Activated naive CD8-positive, alpha-beta T cell treated with anti-CD3 and anti-CD28 coated beads for 36 hours (primary cell): ENCODE measurements at regions not wholly inside any gene's neighbourhood (a gene's known extent, or its start where the extent isn't known, plus 50 kb on each side); places are given as distances from the start of the nearest gene placed in this dataset.

Experiments used
- DNase-seq: peaks from one replicate; pipeline ENCODE4 v3.0.0; 2021
- H3K27ac Mint-ChIP-seq: one replicate; pipeline ENCODE4 v1.8.0; 2022; ENCODE audit warnings: mild to moderate bottlenecking, moderate library complexity, mixed read lengths
- H3K27me3 Mint-ChIP-seq: one replicate; pipeline ENCODE4 v1.8.0; 2022; ENCODE audit warnings: mild to moderate bottlenecking, mixed read lengths
- H3K36me3 Mint-ChIP-seq: one replicate; pipeline ENCODE4 v1.8.0; 2021; ENCODE audit warnings: mild to moderate bottlenecking, mixed read lengths
- H3K4me1 Mint-ChIP-seq: one replicate; pipeline ENCODE4 v1.8.0; 2021; ENCODE audit warnings: mixed read lengths
- H3K4me3 Mint-ChIP-seq: one replicate; pipeline ENCODE4 v1.8.0; 2022; ENCODE audit warnings: mild to moderate bottlenecking, moderate library complexity, mixed read lengths
- H3K9me3 Mint-ChIP-seq: one replicate; pipeline ENCODE4 v1.8.0; 2022; ENCODE audit warnings: mixed read lengths

DNA sequence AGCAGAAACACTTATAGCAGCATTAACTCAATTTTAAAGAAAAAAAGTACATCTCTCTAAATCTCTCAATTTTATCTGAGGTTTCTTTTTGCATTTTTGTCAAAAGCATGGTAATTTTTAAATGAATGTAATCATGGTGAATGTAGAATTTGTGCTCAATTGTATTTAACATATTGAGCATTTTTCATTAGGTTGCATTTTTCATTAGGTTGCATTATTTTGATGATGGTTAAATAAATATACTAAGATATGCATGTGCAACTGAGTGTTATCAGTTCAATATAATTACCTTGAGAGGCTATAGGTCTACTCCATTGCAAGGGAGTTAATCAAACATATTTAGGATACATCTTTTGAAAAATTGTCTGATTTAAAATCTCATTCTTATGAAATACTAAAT lies 355.1 kb upstream of the SPTLC3 start:
- Mint-ChIP-seq H3K4me1 (no peaks in the 10 kb centered on the region), H3K27me3 (no peaks in the 10 kb centered on the region), H3K36me3 (no peaks in the 10 kb centered on the region), H3K9me3 (peaks cover 4% of the 10 kb centered on the region), H3K27ac (no peak overlapping the region), H3K4me3 (no peak overlapping the region)
- DNase-seq = no peak

DNA sequence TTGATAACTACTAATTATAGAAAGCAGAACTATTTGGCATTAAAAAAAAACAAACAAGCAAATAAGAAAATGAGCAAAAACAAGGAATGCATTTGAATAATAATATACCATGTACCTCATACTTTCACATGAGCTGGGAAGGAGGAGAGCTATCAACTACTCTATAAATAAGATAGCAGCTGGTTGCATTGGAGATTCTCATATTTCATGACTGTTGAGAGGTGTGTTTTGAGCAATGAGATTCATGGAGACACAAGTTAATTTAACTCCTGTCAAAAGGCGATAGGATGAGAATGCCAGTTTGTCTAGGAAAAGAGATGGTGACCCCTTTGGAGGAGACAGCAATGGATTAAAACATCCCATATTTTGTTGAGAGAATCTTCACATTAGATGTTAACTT lies 348.8 kb upstream of the SPTLC3 start:
- Mint-ChIP-seq H3K36me3 (no peaks in the 10 kb centered on the region), H3K4me3 (no peak overlapping the region), H3K27ac (no peak overlapping the region), H3K27me3 (no peaks in the 10 kb centered on the region), H3K9me3 (peaks cover 12% of the 10 kb centered on the region), H3K4me1 (no peaks in the 10 kb centered on the region)
- no peak for DNase-seq

DNA sequence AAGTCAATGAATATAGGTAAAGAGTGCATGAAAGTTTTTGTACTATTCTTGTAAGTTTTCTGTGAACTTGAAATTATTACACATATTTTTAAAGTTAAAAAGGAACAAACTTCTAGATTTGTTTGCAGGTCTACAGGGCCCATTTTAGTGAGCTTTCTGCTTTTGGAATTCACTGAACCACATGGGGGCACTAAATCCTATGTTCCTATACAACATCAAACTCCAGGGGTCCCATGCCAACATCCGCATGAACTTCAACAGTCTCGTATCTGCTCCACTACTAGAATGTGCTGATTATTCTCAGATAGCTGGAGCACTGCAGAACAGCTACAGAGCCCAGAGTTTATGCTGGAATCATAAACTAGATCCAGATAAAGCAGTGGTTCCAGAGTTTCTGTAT lies 347.9 kb upstream of the SPTLC3 start:
- Mint-ChIP-seq H3K4me3 (no peak overlapping the region), H3K9me3 (peaks cover 15% of the 10 kb centered on the region), H3K36me3 (no peaks in the 10 kb centered on the region), H3K4me1 (no peaks in the 10 kb centered on the region), H3K27me3 (no peaks in the 10 kb centered on the region), H3K27ac (no peak overlapping the region)
- DNase-seq = no peak

DNA sequence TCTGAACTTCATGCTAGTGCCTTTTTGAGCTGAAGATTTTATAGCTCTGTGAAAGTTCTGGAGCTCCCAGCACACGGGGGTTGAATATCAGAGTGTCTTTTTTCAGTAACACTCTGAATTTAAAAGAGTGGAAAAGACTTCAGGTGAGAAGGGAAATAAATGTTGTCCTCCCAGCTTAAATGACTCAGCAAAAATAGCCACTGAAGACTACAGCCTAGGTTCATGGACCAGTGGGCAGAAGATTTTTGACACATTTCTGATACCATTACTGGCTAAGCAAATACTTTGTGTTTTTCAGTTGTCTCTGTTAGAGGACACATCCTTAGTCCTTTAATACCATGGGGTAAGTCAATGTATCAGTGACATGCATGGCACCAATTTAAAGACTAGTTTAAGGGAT lies 338.5 kb upstream of the SPTLC3 start:
- no peaks in the 10 kb centered on the region for H3K4me1 Mint-ChIP-seq
- peaks cover 9% of the 10 kb centered on the region for H3K9me3 Mint-ChIP-seq
- H3K27me3 Mint-ChIP-seq = no peaks in the 10 kb centered on the region
- DNase-seq = no peak
- H3K4me3 Mint-ChIP-seq = no peak overlapping the region
- no peaks in the 10 kb centered on the region for H3K36me3 Mint-ChIP-seq
- H3K27ac Mint-ChIP-seq = no peak overlapping the region

DNA sequence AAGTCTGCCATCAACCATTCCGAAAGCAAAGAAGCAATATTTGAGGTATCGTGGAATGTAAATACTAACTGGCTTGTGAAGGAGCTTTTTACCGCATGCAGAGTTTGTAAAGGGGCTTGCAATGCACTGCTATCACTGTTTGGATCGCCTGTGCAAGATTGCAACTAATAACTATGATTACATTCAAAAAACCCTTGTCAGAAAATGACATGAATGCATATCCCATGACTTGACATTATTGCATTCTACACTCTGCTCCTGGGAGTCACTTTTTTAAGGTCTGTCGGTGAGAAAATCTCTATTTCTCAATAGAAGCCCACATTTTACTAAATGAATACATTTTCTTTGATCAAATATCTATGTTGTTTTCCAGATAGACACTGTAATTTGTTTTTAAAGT lies 335.4 kb upstream of the SPTLC3 start:
- peaks cover 9% of the 10 kb centered on the region for H3K9me3 Mint-ChIP-seq
- no peaks in the 10 kb centered on the region for H3K27me3 Mint-ChIP-seq
- DNase-seq = no peak
- H3K27ac Mint-ChIP-seq = no peak overlapping the region
- H3K4me3 Mint-ChIP-seq = no peak overlapping the region
- H3K4me1 Mint-ChIP-seq = no peaks in the 10 kb centered on the region
- H3K36me3 Mint-ChIP-seq = no peaks in the 10 kb centered on the region

DNA sequence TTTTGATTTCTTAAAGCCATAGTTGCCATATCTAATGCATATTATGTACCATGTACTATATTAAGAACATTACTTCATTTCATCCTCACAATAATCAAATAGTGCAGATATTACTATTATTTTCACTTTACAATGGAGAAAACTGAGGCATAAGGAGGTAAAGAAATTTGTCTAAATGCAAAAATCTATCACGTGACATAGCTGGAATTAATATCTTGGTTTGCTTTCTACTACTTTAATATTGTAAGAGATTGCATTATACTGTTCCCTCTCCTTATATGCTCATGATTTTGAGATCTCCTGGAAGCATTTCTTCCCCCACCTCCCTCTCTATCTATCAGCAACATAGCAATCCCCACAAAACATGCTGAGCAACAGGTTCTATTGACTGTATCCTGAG lies 330.8 kb upstream of the SPTLC3 start:
- H3K9me3 Mint-ChIP-seq = no peaks in the 10 kb centered on the region
- DNase-seq = no peak
- H3K4me1 Mint-ChIP-seq = no peaks in the 10 kb centered on the region
- H3K36me3 Mint-ChIP-seq = no peaks in the 10 kb centered on the region
- H3K27me3 Mint-ChIP-seq = no peaks in the 10 kb centered on the region
- H3K27ac Mint-ChIP-seq = no peak overlapping the region
- H3K4me3 Mint-ChIP-seq = no peak overlapping the region

DNA sequence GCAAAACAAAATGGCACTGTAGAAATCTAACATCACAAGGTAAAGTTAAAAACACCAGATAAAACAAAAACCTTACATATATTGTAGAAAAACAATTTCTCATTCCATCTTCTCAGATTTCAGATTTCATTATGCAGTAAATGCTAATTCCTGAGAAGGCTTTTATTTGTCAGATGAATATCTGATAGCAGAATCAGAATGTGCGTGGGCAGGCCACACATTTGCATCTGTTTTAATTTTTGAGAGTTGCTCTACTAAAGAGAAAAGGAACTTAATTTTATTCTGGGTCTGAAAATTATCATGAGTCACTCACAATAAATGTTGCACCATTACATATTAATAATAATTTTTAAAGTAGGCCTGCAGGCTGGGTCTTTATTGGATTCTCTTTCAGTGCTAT lies 329.3 kb upstream of the SPTLC3 start:
- no peak for DNase-seq
- Mint-ChIP-seq H3K4me1 (no peaks in the 10 kb centered on the region), H3K9me3 (no peaks in the 10 kb centered on the region), H3K4me3 (no peak overlapping the region), H3K27me3 (no peaks in the 10 kb centered on the region), H3K27ac (no peak overlapping the region), H3K36me3 (no peaks in the 10 kb centered on the region)

DNA sequence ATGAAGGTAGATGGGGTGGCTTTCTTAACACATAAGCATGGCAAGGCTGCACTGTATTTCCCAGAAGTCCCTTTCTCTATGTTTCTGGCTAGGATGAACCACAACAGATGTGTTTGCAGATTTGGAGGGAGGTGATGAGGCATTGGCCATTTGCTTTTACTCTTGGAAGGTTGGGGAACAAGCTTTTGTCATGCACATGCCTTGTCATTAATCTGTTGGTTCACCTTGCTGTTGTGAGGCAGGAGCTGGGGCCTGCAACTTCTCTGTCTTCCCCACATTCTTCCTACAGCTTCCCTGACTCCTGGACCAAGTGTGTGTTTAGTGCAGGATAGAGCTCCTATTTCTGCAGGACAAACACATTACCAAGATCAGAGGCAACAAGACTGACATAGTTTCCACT lies 326.2 kb upstream of the SPTLC3 start:
- Mint-ChIP-seq H3K4me3 (no peak overlapping the region), H3K9me3 (no peaks in the 10 kb centered on the region), H3K27ac (no peak overlapping the region), H3K27me3 (no peaks in the 10 kb centered on the region), H3K36me3 (no peaks in the 10 kb centered on the region), H3K4me1 (no peaks in the 10 kb centered on the region)
- DNase-seq = no peak

DNA sequence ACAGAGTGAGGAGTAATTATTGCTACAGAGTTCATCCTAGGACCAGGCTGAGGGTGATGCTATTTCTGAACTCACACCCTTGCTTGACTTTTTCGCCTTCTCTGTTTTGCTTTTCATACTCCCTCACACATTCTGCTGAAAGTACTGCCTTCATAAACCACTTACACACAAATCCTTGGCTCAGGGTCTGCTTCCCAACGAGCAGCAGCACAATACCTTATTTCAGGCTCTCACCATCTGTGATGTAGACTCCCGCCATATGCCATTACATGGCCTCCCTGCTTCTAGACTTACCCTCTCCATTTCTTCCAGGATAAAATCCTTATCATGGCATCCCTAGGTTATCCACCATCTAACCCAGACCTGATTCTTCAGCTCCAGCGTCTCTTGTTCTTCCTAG lies 321.3 kb upstream of the SPTLC3 start:
- Mint-ChIP-seq H3K36me3 (no peaks in the 10 kb centered on the region), H3K4me1 (no peaks in the 10 kb centered on the region), H3K27ac (no peak overlapping the region), H3K4me3 (no peak overlapping the region), H3K27me3 (no peaks in the 10 kb centered on the region), H3K9me3 (no peaks in the 10 kb centered on the region)
- no peak for DNase-seq

DNA sequence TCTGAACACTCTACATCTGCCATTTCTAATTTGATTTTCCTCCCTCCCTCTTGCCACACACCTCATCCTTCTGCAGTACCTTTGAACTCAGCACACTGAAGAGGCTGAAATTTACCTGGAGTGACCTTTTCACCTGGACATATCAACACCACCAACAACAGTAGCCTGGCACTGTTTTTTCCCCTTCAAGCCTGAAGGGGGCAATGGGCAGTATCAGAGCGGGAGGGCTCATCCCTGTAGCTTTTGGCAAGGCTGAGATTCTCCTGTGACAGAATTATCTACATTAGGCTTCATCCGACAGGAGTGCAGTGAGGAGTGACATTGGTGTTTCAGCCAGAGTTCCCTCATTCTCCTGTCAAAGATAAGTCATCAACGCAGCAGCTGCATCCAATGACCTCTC lies 312.8 kb upstream of the SPTLC3 start:
- H3K4me1 Mint-ChIP-seq = no peaks in the 10 kb centered on the region
- H3K27ac Mint-ChIP-seq = no peak overlapping the region
- H3K4me3 Mint-ChIP-seq = no peak overlapping the region
- peaks cover 2% of the 10 kb centered on the region for H3K9me3 Mint-ChIP-seq
- no peaks in the 10 kb centered on the region for H3K27me3 Mint-ChIP-seq
- no peaks in the 10 kb centered on the region for H3K36me3 Mint-ChIP-seq
- no peak for DNase-seq

DNA sequence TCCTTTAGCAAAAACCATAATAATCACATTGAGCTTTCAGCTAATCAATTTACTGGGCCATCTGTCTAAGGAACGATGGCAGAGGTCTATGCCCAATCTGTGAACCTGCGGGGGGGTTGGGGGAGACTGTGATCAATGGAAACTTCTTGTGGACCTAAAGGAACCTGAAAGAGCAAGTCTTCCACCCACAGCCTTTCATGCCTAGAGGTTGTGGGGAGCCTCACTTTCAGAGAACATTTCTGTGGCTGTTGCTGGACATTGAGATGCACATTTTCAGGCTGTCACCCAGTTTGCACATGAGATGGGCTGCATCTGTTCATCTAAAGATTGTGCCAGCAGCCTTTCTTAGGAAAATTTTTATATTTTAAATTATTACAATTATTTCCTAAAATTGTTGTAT lies 310.0 kb upstream of the SPTLC3 start:
- H3K4me3 Mint-ChIP-seq = no peak overlapping the region
- DNase-seq = no peak
- H3K27ac Mint-ChIP-seq = no peak overlapping the region
- H3K27me3 Mint-ChIP-seq = no peaks in the 10 kb centered on the region
- H3K36me3 Mint-ChIP-seq = no peaks in the 10 kb centered on the region
- H3K9me3 Mint-ChIP-seq = peaks cover 3% of the 10 kb centered on the region
- no peaks in the 10 kb centered on the region for H3K4me1 Mint-ChIP-seq

DNA sequence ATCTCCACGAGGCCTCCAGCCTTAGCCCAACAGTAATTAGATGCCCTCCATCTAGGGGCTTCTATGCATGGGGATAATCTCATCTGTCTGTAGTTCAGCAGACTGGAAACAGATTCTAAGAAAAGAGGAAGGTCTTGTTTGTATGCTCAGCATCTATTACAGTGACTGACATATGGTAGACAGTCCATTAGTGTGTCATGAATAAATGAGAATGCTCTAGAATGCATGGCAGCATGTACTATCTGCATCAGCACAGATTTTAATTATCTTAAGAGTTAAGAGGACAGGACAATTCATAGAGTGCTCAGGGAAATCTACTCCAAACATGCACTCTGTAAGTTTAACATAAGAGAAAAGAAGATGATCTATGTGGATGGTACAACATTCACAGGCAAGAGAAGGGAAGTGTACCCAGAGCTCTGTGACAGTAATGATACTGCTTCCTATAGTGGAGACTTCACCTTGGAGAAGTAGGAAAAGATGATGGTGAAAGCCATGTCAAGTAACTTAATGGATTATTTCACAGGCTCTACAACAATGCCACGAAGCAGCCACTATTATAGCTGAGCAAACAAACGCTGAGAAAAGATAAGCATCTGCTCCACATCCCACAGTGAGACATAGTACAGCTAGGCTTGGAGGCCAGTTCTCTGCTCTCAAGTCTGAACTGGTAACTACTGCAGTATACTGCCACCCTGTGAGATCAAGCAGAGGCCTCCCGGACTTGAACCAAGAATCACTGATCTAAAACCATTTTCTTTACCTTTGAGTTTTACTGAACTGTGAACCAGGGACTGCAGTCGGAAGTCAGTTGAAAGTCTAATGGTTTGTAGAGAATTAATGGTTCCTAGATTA lies 309.2 kb upstream of the SPTLC3 start:
- no peaks in the 10 kb centered on the region for H3K27me3 Mint-ChIP-seq
- no peak overlapping the region for H3K27ac Mint-ChIP-seq
- DNase-seq = no peak
- no peaks in the 10 kb centered on the region for H3K36me3 Mint-ChIP-seq
- H3K9me3 Mint-ChIP-seq = peaks cover 3% of the 10 kb centered on the region
- no peaks in the 10 kb centered on the region for H3K4me1 Mint-ChIP-seq
- no peak overlapping the region for H3K4me3 Mint-ChIP-seq

DNA sequence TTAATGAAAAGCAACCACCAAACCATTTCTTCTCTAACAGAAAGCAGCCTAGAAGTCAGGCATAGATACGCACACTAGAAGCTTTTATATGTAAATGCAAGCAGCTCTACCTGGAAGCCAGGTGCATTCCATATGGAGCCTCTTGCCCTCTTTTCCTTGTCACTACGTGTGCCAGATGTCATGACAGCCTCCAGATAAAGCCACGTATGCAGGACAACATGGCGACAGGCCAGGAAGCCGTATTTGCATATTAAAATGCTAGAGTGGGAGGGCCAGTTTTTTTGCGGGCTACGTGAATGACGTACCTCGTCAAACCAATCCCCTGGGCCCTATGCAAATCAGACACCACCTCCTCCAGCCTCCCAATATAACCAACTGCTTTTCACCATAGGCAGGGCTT lies 308.1 kb upstream of the SPTLC3 start:
- H3K27me3 Mint-ChIP-seq = no peaks in the 10 kb centered on the region
- no peaks in the 10 kb centered on the region for H3K4me1 Mint-ChIP-seq
- H3K27ac Mint-ChIP-seq = no peak overlapping the region
- H3K4me3 Mint-ChIP-seq = no peak overlapping the region
- DNase-seq = no peak
- peaks cover 3% of the 10 kb centered on the region for H3K9me3 Mint-ChIP-seq
- no peaks in the 10 kb centered on the region for H3K36me3 Mint-ChIP-seq

DNA sequence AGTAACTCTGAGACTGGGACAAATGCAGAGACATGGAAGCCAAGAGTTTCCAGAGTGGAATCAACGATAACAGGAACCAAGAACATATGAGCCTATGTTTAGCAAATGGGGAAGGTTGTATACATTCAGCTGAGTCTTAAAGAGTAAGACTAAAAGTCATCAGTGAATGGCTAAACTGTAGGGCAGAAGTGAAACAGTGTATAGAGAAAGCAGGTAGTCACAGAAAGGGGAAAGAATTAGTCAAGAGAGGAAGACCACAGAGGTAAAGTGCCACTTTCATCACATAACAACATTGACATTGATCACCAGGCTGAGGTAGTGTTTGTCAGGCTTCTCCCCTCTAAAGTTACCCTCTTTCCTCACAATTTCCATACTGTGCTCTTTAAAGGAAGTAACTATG lies 306.5 kb upstream of the SPTLC3 start:
- no peak for DNase-seq
- Mint-ChIP-seq H3K36me3 (no peaks in the 10 kb centered on the region), H3K4me3 (no peak overlapping the region), H3K27ac (no peak overlapping the region), H3K4me1 (no peaks in the 10 kb centered on the region), H3K9me3 (peaks cover 3% of the 10 kb centered on the region), H3K27me3 (no peaks in the 10 kb centered on the region)

DNA sequence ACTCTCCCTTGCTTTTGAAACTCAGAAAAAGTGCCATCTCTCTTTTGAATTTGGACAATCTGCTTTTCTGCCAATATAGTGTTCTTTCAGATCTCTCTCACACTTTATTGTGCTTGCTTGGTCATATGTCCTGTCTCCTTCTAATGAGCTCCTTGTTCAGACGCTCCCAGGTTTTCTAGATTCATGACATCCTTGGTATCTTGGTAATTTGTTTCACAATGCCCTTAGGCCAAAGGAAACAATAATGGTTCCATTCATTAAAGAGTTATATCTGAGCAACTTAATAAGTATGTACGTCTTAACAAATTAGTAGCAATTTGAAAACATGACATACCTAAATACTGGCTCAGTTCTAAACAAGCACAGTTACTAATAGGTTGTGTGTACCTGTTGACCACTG lies 293.4 kb upstream of the SPTLC3 start:
- Mint-ChIP-seq H3K27ac (no peak overlapping the region), H3K27me3 (no peaks in the 10 kb centered on the region), H3K36me3 (no peaks in the 10 kb centered on the region), H3K9me3 (no peaks in the 10 kb centered on the region), H3K4me1 (no peaks in the 10 kb centered on the region), H3K4me3 (no peak overlapping the region)
- no peak for DNase-seq

DNA sequence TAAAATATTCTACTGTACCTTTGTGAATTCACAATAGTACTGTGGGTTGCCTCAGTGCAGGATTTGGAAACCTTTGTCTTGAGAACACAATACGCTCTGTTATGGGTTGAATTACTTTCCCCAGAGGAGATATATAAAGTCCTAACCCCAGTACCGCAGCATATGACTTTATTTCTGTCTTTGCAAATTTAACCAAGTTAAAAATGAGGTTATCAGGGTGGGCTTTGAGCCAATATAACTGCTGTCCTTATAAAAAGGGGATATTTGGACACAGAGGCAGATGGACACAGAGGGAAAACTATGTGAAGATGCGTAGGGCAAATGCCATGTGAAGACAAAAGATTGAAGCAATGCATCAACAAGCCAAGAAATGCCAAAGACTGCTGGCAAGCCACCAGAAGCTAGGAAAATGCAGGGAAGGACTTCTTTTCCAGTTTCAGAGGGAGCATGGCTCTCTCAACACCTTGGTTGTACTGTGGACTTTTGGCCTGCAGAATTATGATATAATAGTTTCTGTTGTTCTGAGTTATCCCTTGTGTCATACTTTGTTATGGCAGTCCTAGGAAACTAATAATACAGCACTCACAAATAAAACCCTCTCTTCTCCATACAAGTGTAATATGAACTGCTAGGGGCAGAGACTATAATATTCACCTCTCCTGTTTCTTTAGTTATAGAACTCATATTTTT lies 292.6 kb upstream of the SPTLC3 start:
- H3K27ac Mint-ChIP-seq = no peak overlapping the region
- DNase-seq = no peak
- H3K9me3 Mint-ChIP-seq = no peaks in the 10 kb centered on the region
- no peaks in the 10 kb centered on the region for H3K4me1 Mint-ChIP-seq
- H3K36me3 Mint-ChIP-seq = no peaks in the 10 kb centered on the region
- H3K4me3 Mint-ChIP-seq = no peak overlapping the region
- H3K27me3 Mint-ChIP-seq = no peaks in the 10 kb centered on the region
